Body of pancreas (tissue), 1 donor: ENCODE measurements at regions not wholly inside any gene's neighbourhood (a gene's known extent, or its start where the extent isn't known, plus 50 kb on each side); places are given as distances from the start of the nearest gene placed in this dataset. TPM values are rescaled to one million over a fixed set of nuclear protein-coding genes. Genes with fewer than 3 reads are reported as not detected.

Experiments
- small RNA-seq: library from RNA; depleted of rRNA; stranded (forward); fragments of <200 nt; gene quantifications from one replicate; pipeline ENCODE3, GENCODE V24; 2016

Small RNA genes in the stretch of these regions (small RNA-seq; reads per million reads assigned to genes)
- gene RNU6-498P, result not detected
